PFSK-1 (cell line): ENCODE measurements at regions not wholly inside any gene's neighbourhood (a gene's known extent, or its start where the extent isn't known, plus 50 kb on each side); places are given as distances from the start of the nearest gene placed in this dataset.

Experiments used
- POLR2AphosphoS5 ChIP-seq: IDR thresholded peaks from 2 replicates; pipeline ENCODE4 v1.6.1; 2012; ENCODE audit warnings: low read depth, mild to moderate bottlenecking, control low read depth, low read length, moderate library complexity
- REST ChIP-seq, 2 experiments: IDR thresholded peaks; 2 replicates each; pipeline versions ENCODE4 v1.6.1 to v1.8.0; 2011 to 2012; ENCODE audit warnings: low read depth in 2 of 2, low read length in 2 of 2, control low read depth in 1 of 2, inconsistent platforms in 1 of 2, mild to moderate bottlenecking in 1 of 2, moderate library complexity in 1 of 2; ENCODE audit not compliant: insufficient read depth in 1 of 2
- TAF1 ChIP-seq: IDR thresholded peaks from 2 replicates; pipeline ENCODE4 v1.6.1; 2012; ENCODE audit warnings: low read length, control low read depth, borderline replicate concordance; ENCODE audit not compliant: insufficient read depth

GRCh38 chr4:151569650-151570049 lies 160.7 kb downstream of the FHIP1A start:
- TF ChIP-seq TAF1 (no peak), REST (IDR thresholded peaks at IDR 0.05; ENCODE audit: insufficient read depth in 1 of 2, low read depth in 2 of 2, low read length in 2 of 2) (no peak), POLR2AphosphoS5 (no peak)
